ENCODE measurements at regions not wholly inside any gene's neighbourhood (a gene's known extent, or its start where the extent isn't known, plus 50 kb on each side); places are given as distances from the start of the nearest gene placed in this dataset.
A peak's percentile ranks its signal among the peaks of the same experiment; 100 is the strongest.
"Not testable (repeated sequence)": the region's sequence is repeated elsewhere in the genome, so short reads cannot be mapped to it uniquely, and the experiment has no call there.

DNA sequence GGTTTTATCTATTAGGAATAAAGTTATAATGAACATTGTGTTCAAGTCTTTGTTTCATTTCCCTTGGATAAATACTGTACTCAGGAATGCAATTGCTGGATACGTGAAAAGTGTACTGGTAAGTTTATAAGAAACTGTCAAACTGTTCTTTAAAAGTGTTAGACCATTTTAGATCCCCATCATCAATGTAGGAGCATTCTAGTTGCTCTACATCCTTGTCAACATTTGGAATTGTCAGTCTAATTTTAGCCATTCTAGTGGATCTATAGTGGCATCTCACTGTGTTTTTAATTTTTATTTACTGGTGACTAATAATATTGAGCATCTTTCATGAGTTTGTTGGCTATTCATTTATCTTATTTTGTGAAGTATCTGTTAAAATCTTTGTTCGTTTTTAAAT is 354.0 kb upstream of the NRP1 start:
- no peak for DNase-seq

DNA sequence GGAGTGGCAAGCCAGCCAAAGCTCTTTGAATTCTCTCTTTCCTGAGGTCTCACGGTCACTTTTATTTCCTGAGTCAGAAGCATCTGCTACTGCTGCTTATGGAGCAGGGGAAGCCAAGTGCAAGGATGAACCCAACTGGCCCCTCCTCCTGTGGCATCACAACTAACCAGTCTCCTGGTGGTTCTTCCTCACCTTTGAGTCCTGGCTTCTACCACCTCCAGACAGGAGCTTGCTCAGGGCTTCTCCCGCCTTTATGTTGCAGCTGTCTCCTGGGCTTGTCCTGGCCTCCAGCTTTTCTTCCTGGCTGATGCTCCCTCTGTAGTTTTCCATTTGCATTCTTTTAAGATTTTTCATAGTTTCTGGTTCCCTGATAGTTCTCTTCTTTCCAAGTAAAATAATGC is 349.7 kb upstream of the NRP1 start:
- DNase-seq: no peak

DNA sequence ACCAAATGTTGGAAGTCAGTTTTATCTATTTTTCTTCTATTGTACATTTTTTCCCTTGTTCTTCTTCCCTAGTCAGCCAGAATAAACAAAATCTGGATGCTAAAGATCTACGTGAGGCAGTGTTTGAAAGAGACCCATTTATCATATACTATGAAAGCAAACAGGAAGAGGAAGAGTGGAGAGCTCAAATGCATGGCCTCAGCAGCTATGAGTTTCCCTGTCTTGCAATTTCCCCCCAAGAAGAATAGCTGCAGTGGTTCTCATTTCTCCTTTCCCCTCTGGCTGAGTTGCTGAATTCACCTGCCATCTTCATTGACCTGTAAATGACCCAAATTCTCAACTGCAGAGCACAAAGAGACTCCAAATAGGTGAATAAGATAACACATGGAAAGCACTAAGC is 347.1 kb upstream of the NRP1 start:
- DNase-seq: no peak

DNA sequence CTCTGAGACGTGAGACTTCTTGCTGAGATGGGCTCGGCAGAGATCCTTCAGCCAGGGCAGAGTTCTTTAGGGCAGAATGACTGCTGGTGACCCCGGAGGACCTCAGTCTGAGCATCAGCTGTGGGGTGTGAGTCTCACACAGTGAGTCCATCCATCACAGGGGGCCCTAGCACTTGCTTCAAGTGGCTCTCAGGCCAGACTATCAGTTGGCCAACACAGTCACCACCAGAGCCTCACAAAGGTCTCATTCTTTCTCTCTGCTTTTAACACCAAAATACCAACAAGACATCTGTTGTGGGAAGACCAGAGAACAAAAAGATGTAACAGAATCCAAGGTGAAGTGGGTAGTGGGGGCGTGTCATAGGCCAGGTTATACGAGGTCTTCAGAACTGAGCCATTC is 345.6 kb upstream of the NRP1 start:
- no peak for DNase-seq

DNA sequence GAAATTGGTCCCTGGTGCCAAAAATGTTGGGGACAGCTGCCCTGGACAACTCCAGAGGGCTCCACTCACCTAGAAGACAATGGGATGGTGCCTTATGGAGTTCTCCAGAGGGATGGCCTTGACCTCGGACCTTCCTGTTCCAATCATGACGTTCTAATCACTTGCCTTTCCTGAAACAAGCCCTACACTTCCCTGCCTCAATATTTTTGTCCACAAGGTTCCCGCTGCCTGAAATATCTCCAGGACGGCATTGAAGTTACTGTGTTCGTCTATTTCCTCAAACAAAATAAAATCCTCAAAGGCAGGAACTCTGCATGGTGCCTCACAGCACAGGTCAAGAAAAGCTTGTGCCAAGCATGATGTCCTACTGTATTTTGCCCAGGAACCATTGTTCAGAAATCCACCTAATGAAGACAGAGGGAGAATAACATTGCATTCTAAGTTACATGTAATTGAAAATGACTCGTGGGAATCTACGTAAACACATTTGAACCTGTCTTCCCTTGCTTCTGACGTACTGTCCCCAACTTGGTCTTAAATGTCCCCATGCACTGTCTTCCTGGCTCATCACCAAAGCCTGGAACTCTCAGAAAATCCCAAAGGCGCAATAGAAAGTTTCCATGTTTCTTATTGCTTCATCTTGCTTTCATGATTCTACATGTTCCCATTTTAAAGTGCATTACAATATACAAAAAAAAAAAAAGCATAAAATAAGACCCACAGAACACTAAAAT is 342.3 kb upstream of the NRP1 start:
- no peak for DNase-seq

DNA sequence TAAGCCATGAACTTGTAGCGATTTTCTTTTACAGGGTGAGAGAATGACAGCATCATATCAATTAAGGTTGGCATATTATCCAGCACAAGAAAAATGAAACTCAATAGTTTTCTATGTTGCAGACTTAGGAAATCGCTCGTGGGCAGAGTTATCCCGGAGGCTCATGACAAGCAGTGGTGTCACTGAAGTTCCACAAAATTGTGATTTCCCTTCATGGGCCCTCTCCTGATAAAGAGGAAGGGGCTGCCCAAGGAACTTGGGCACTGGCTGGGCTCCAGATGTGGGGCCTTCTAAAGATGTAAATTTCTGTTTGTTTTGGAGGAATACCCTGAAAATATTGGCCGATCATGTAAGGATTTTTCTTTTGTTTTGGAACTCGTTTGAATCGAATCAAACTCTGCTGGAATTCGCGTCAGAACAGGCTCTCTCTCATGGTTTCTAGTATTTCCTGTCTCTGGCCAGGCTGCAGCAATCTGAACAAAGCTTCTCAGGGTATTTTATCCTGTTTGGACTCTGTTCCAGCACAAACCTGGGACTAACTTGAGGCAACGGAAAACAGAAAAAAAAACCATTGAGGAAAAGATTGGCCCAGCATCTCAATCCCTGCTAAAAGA is 340.6 kb upstream of the NRP1 start:
- DNase-seq: no peak

DNA sequence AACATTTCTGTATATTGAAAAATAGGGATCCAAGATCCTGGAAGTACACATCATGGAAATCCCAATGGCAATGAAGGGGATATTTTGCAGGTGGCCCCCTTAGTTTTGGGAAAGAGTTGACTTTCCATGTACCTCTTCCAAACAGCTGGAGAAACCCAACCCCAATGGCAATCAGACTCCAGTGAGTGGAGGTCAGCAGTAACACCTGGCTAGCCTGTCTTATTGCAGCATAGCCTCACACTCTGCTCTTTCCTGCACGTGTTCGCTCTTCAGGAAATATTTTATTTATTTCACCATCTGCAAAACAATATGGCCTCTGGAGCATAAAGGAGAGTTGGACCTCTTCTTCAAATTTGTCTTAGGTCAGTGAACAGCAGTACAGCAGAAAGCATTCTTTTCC is 340.0 kb upstream of the NRP1 start:
- DNase-seq: no peak

DNA sequence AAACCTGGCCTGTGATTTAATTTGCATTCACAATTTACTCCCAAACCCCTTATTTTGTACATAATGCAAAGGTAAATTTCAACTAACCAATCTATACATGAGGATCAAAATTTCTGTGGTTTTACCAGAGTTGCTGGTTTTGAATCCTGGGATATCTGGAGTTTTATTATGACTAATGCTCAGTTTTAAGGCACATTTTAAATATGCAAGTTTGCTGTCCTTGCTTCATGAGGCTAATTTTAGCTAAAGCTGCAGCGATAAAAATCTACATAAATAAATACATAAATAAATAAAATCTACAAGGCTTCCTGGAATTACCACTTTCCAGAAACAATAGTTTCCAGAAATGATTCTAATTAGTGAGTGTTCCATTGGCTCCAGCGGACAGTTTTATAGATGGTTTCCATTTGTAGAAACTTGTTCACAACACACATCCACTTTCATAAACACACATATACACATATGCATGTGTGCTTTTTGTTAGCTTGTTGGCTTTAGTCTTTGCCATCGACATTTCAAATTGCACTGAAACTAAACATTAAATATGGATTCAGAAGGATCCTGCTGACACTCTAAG is 339.5 kb upstream of the NRP1 start:
- DNase-seq: no peak

DNA sequence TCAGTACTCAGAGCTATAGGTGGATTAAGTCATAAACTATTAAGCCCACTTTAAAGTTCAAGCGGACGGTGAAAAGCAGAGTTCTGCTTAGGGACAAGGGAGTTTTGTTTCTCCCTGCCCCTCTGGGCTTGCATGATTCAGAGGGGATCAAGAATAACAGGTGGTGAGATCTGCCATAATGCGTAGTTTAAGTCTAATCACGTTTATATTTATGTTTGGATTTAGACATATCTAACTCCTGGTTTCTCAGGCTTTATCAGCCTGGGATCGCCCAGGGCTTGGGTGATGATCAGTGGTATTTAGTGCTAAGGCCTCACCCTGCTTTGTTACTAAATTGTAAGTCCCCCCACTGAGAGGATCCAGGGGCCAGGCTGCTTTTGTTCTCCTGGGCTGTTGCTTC is 335.4 kb upstream of the NRP1 start:
- no peak for DNase-seq

DNA sequence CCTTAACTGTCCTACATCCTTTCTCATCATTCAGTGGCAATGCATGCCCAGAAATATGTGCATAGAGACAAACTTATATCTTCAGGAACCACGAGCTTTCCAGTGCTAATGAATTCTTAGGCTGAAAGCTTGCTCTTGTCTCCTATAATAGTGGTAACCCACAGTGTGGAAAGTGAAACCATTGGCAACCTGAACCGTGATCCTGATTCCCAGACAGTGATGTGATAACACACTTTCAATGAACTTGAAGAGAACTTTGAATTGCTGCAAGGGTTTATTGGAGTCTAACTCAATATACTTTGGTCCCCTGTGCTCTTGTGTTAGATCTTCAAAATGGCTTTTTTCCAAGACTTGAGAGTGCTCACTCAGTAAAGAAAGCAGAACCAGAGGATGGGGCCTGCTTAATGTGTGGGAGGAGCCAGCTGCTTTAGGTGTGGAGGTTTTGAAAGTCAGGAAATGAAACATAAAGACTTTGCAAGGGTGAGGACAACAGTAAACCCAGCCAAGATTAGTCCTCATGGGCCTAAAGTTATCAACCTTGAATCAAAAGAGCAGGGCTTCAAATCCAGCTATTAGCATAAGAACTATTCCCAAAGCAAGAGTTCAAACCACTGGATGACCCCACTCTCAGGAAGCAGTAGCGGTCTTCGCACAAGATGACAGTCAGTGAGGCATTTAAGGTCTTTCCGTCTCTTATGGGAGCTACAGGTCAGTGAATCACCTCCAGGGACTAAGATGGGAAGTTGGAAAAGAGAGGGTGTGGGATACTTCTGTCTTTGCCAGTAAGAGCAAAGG is 332.4 kb upstream of the NRP1 start:
- DNase-seq: no peak

DNA sequence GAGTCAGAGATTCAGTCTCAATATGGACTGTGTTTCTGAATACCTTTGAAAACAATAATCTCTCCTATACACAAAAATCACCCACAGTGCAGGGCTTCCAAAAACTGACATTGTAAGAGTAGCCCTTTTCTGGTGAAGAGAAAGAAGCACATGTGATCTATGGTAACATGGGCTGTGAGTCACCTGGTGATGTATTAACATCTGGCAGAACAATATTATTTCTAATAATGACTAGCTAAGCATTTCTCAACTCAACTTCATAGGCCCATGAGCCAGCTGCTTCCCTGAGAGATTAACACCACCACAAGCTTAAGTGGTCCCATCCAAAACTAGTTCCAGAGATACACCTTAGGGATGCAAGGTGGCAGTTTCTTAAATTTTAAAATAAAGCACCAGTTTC is 331.0 kb upstream of the NRP1 start:
- DNase-seq: no peak

DNA sequence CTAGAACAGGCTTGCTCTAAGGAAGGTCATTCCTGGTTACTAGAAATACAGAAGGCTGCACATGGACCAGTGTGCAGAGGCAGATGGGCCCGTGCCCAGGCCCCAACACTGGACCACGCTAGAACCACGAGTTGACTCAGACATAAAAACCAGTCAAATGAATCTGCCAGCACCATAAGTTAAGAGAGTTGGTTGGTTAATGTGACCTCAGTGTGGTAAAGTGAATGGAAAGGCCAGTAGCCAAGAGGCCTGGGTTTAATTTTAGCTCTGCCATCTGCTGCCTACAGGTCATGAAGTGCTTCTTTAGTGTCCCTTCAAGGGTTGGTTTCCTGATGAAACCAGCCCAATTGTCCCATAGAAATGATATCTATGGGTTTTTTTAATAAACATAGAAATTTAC is 329.6 kb upstream of the NRP1 start:
- no peak for DNase-seq

DNA sequence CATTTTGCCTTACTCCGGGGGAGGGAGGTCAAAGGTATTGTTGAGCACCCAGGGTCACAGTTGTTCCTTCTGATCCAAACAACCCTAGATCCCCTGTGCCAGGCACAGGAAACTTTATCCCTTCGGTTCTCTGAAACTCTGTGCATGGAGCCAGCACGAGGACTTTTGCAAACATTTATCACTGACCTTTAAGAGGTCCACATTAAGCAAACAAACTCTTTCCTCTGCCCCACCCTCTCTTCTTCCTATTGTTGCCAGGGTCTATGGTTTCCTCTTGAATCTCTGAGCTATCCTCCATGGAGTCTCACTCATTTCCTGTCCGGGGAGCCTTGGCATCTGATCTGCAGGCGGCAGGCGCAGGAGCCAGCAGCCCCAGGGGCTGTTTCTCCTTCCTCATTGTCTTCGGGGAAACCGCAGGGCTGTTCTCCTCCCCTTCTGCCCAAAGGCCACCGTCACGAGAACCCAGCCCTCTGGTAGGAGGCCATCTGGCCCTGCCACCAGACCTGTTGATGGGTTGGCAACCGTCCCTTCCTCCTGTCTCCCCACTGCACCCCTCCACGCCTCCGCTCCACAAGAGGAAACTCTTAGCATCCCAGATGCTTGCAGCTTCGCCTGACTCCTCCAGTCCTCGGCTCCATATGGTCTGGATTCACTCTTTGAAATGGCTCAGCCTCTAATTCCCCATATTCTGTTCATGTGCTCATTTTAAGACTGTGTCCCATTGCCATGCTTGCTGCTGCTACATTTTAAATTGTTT is 327.3 kb upstream of the NRP1 start:
- peak; percentile 56 for DNase-seq

DNA sequence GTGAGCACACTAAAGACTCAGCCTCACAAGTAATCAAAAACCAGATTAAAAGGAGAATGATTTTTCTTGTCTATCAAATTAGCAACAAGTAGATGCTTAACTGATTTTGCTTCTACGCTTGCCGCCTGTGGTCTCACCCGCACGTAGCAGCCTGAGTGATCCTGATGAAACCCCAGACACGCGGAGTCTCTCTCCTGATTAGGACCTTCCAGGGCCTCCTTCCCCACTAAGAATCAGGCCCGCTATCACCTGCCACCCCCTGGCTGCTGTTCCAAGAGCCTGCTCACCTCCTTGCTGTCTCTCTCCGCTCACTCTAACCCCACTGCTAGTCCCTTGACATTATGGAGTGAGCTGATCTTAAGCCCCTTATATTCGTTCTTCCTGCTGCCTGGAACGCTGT is 325.9 kb upstream of the NRP1 start:
- DNase-seq: no peak

DNA sequence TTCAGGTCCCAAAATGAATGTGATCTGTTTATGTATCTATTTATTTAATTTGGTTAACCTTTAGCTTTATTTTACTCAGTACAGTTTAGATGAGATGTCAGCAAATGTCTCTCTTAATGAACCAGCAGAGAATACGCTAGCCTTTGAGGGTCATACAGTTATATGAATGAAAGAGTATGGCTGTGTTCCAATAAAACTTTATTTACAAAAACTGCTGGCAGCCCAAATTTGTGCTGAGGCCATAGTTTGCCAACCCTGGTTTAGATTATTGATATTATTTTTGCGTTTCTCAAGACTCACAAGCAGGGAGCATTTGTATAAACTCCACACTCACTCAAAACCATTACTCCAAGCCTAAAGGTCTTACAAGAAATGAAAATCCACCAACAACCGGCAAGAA is 323.4 kb upstream of the NRP1 start:
- DNase-seq: no peak

DNA sequence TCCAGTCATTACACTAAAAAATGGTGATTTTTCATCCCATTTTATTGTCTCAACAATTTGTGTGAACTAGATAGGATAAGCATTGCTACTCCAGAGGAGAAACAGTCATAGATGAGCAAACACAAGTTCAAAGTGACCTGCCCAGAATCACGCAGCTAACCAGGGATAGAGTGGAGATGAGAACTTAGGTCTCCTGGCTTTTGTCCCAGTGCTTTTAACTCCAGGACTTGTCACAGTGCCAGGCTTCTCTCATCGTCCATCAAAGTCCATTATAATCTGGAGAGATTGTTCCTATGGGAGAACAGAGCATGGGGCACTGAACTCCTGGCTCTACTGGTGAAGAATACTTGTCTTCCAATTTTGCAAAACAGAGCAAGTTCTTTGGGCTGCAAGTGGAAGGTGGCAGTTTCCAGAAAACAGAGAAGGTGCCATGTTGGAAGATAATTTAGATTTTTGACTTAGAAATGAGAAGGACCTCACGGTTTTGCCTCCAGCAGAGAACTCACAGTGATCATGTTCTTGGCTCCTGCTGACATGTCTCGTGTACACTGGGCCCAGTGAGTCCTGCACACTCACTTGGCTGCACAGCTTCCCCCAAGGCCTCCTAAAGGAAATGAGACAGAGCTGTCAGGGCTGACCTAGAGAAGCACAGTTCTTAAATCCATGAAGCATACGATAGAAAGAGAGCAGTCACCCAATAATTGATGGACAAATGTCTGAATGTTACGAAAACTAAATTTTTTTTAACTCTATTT is 322.9 kb upstream of the NRP1 start:
- DNase-seq: no peak

DNA sequence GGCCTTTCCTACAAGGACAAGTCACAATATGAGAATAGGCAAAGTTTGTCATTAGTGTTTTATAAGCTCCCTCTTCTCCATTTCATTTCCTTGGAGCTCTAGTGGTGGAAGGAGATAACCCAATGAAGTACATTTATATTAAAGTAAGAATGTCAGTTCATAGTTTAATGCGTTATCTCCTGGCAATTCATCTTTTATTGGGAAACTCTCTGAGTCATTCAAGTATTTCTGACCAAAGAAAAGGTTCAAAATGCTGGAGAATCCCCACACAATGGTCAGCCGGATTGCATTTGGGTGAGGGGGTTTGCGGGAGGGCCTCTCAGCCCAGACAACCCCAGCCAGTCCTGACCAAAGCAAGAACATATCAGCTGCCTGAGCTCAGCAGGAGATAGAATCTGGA is 321.5 kb upstream of the NRP1 start:
- DNase-seq: no peak

DNA sequence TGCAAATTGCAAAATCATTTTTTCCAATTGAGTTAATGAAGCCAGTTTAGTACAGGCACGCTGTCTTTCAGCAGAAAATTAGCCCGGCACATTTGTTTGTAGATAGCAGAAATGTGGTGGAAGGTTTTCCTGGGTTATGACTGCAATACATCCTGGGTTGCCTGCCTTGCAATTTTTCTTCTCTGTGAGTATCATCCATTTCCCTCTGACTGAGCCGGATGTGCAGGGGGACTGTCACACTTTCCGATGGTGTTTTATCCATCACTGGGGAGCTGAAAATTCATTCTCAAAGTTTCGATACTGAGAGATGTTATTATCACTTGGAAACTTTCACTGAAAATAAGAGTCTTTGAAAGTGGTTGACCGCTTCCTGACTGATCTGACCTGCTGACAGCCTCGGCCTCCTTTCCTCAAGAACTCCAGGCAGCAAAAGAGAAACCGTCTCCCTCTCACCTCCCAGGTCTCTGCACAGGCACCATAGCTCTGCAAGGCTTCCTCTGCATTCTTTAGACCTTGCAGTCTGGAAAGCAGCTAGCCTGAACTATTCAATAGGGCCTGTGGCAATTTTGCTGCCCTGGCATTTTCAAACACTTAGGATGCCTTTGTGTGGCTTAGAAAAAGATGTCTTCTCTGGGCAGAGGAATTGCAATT is 320.8 kb upstream of the NRP1 start:
- DNase-seq: peak; percentile 68

DNA sequence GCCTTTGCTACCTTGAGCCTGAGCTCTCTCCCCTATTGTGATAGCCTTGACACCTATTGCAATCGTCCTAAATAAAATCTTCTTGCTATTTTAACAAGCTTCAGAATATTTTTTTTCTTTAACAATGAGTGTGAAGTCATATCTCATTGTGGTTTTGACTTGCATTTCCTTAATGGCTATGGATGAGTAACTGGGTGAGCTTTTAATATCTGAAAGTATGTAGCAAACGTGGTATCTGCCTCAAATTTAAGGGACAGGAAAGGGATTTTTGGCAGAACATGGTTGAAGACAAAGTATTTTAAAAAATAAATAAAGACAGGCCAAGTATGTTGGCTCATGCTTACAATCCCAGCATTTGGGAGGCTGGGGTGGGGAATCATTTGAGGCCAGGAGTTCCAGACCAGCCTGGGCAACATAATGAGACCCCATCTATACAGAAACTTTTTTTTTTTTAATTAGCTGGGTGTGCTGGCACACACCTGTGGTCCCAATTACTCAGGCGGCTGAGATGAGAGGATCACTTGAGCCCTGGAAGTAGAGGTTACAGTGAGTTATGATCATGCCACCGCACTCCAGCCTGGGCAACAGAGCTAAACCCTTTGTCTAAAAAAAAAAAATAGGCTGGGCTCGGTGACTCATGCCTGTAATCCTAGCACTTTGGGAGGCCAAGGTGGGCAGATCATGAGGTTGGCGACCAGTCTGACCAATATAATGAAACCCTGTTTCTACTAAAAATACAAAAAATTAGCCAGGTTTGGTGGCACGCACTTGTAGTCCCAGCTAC is 319.3 kb upstream of the NRP1 start:
- no peak for DNase-seq

DNA sequence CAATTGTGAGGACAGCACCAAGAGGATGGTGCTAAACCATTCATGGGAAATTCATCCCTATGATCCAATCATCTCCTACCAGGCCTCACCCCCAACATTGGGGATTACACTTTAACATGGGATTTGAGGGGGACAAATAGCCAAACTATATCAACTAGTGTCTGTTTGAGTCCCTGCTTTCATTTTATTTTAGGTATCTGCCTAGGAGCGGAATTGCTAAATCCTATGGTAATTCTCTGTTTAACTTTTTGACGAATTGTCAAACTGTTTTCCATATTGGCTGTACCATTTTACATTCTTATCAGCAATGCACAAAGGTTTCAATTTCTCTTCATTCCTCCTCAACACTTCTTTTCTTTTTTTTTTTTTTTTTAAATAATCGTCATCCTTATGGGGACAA is 318.4 kb upstream of the NRP1 start:
- no peak for DNase-seq

DNA sequence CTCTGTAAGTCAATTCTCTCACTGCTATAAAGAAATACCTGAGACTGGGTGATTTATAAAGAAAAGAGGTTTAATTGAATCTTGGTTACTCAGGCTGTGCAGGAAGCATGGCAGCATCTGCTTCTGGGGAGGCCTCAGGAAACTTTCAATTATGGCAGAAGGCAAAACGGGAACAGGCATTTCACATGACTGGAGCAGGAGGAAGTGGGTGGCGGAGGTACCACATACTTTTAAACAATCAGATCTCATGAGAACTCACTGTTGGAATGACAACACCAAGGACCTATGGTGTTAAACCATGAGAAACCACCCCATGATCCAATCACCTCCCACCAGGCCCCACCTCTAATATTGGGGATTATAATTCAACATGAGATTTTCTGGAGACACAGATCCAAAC is 315.7 kb upstream of the NRP1 start:
- not testable (repeated sequence) for DNase-seq
